ENCODE measurements at regions not wholly inside any gene's neighbourhood (a gene's known extent, or its start where the extent isn't known, plus 50 kb on each side); places are given as distances from the start of the nearest gene placed in this dataset.
"Not testable (repeated sequence)": the region's sequence is repeated elsewhere in the genome, so short reads cannot be mapped to it uniquely, and the experiment has no call there.

DNA sequence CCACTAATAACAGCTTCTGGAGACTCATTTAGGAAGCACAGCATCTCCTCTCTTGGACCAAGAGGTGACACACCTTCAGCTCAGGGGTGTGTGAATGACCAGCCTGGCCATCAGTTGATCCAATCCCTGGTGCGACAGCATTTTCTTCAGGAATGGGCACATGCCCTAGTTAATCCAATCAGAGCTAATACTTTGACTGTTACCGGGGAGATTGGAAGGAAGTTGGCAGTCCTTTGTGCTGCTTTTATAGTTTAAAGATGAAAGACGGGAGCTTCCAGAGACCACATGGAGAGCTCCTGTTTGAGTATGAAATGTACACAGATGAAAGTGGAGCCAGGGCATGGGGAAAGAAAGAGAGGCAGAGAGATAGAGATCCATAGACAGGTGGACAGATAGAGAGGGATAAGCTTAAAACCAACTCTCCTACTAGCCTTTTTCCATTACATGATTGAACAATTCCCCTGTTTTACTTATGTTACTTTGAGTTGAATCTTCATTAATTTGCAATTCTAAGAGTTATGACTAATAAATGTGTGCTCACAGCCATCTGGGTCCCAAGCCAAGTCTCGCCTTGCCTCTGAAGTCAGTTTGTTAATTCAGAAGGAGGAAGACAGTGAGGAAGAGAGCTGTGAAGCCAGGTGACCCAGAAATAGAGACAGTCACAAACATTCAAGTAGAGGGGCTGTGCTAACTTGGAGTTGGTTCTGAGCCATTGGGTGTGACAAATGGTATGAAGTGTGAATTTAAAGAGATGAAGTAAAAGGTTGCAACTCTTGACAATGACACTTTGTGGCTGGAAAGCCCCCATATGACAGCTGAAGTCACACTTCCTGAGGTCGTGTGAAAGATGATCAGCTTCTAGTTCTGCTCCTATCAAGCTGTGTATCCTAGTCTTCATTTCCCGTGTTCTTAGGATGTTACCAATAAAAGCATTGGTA, 120.0 kb upstream of the GOT2 start:
- ATAC-seq (ENCODE audit: low read depth) = peak; percentile 76
- no peak for DNase-seq (ENCODE audit: low spot score in 2 of 2)
- no peaks in the 10 kb centered on the region for H3K36me3 Mint-ChIP-seq
- H3K9me3 Mint-ChIP-seq = peaks cover 3% of the 10 kb centered on the region
- H3K4me1 Mint-ChIP-seq = peaks cover 4% of the 10 kb centered on the region
- H3K4me3 Mint-ChIP-seq = no peak overlapping the region
- no peaks in the 10 kb centered on the region for H3K27me3 Mint-ChIP-seq
- peak overlapping the region; percentile 5 for H3K27ac Mint-ChIP-seq

DNA sequence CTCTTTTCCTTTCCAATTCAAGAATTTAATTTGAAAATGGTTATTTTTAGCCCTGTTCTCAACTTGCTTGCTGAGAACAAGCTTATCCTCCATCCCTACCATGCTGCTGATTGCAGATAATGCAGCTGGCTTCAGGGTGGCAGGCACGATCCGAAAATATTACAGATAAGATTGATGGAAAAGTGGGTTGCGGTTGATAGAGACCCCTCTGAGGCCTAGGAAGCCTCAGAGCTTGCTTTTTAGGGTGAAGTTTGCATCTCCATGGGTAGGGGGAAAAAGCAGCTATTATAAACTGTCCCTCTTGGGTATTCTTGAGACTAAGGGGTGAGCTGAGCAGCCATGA, 116.5 kb upstream of the GOT2 start:
- Mint-ChIP-seq H3K27me3 (no peaks in the 10 kb centered on the region), H3K9me3 (peaks cover 2% of the 10 kb centered on the region), H3K4me3 (no peak overlapping the region), H3K27ac (no peak overlapping the region), H3K4me1 (peaks cover 4% of the 10 kb centered on the region), H3K36me3 (no peaks in the 10 kb centered on the region)
- no peak for DNase-seq (ENCODE audit: low spot score in 2 of 2)
- ATAC-seq (ENCODE audit: low read depth) = no peak

DNA sequence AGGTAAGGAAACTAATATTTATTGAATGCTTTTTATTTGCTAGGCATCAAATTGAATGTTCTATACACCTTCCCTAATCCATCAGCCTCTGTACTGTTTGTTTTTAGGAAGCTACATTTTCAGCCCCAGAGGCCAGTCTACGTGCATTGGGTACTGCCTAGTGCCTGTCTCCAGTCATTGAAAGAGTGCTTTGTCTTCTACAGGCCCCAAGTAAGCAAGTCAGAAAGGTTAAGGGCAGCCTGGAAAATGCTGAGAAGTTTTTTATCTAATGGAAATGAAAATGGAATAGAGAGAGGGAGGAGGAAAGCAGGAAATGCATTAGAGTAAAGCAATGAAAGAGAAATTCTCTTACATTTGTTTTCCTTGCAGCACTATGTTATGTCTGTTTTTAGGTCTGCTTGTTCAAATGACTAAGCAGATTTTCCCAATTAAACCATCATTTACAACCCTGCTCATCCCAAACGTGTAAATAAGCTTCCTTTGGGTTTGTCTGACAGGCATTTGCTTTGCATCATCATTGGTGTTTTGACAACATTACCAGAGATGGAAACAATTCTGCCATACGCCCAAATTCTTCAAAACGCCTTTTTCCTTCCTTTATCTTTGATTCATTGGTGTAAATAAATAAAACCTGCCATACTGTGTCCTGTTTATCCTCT, 116.0 kb upstream of the GOT2 start:
- H3K27ac Mint-ChIP-seq = no peak overlapping the region
- peaks cover 2% of the 10 kb centered on the region for H3K9me3 Mint-ChIP-seq
- H3K4me3 Mint-ChIP-seq = no peak overlapping the region
- H3K4me1 Mint-ChIP-seq = peaks cover under 1% of the 10 kb centered on the region
- H3K27me3 Mint-ChIP-seq = no peaks in the 10 kb centered on the region
- no peak for DNase-seq (ENCODE audit: low spot score in 2 of 2)
- no peak for ATAC-seq (ENCODE audit: low read depth)
- no peaks in the 10 kb centered on the region for H3K36me3 Mint-ChIP-seq

DNA sequence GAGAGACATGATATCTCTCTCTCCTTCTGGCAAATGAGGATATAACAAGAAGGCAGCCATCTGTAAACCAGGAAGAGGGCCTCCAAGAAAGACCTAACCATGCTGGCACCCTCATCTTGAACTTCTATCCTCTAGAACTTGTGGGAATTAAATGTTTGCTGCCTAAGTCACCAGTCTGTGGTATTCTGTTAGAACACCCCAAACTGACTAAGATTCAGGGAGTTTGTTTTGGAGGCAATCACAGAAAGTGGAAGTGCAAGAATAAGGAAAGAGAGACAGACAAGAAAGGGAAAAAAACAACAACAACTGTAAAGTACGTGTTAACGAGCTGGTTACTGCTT, 114.5 kb upstream of the GOT2 start:
- DNase-seq (ENCODE audit: low spot score in 2 of 2) (no peak), ATAC-seq (ENCODE audit: low read depth) (no peak)
- Mint-ChIP-seq H3K9me3 (peaks cover 2% of the 10 kb centered on the region), H3K4me1 (no peaks in the 10 kb centered on the region), H3K36me3 (no peaks in the 10 kb centered on the region), H3K27me3 (no peaks in the 10 kb centered on the region), H3K4me3 (no peak overlapping the region), H3K27ac (no peak overlapping the region)

DNA sequence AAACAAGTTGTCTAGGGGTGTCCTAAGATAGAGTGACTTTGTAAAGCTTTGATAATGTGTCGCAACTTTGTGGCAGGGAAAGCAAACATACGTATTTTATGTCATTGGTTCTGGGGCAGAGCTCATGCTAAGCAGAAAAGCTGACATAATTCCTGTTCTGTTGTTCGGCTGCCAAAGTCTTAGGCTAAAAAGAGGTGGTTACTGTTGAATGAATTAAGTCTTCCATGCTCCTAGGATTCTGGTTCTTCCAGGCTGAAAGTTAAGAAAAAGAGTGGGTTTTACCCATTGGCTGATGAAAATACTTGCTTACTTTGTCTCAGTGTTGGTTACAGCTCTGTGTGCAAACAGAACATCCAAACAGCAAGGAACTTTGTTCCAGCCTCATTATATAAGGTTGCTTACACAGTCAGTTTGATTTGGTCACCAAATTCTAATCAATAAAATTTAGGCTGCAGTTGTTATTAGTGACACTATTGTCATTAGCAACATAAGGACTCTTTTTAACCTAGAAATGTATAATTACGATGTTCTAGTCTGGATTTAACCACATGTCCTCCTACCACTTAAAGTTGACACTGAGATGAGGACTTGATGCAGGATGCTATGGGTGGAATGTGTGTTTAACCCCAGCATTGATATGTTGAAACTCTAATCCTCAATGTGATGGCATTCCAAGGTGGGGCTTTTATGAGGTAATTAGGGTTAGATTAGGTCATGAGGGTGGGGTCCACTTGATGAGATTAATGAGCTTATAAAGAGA, 114.0 kb upstream of the GOT2 start:
- H3K4me3 Mint-ChIP-seq = no peak overlapping the region
- ATAC-seq (ENCODE audit: low read depth) = no peak
- H3K9me3 Mint-ChIP-seq = peaks cover 2% of the 10 kb centered on the region
- no peaks in the 10 kb centered on the region for H3K27me3 Mint-ChIP-seq
- no peak overlapping the region for H3K27ac Mint-ChIP-seq
- no peaks in the 10 kb centered on the region for H3K4me1 Mint-ChIP-seq
- no peaks in the 10 kb centered on the region for H3K36me3 Mint-ChIP-seq
- no peak for DNase-seq (ENCODE audit: low spot score in 2 of 2)

DNA sequence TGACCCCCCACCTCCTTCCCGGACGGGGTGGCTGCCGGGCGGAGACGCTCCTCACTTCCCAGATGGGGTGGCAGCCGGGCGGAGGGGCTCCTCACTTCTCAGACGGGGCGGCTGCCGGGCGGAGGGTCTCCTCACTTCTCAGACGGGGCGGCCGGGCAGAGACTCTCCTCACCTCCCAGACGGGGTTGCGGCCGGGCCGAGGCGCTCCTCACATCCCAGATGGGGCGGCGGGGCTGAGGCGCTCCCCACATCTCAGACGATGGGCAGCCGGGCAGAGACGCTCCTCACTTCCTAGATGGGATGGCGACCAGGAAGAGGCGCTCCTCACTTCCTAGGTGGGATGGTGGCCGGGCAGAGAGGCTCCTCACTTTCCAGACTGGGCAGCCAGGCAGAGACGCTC, 112.1 kb upstream of the GOT2 start:
- H3K27me3 Mint-ChIP-seq; ATAC-seq (ENCODE audit: low read depth); H3K36me3 Mint-ChIP-seq; H3K4me3 Mint-ChIP-seq; H3K9me3 Mint-ChIP-seq; DNase-seq (ENCODE audit: low spot score in 2 of 2); H3K27ac Mint-ChIP-seq; H3K4me1 Mint-ChIP-seq: not testable (repeated sequence)

DNA sequence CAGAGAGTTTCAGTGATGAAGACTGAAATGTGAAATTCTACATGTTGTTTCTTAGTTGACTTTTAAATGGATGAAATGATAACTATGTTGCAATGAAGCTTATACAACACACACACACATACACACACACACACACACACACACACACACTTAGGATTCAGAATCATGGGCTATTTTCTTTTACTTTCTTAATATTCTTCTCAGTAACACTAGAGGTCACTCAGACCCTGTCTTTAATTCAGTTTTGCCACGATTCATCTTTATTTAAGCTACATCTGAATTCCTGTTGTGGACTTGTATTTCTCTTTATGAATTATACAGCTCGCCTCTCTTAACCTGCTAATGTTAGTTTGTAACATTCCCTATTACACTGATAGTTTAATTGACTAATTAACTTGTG, 109.6 kb upstream of the GOT2 start:
- DNase-seq (ENCODE audit: low spot score in 2 of 2) (no peak), ATAC-seq (ENCODE audit: low read depth) (no peak)
- Mint-ChIP-seq H3K4me1 (no peaks in the 10 kb centered on the region), H3K4me3 (no peak overlapping the region), H3K9me3 (peaks cover 2% of the 10 kb centered on the region), H3K27me3 (no peaks in the 10 kb centered on the region), H3K27ac (no peak overlapping the region), H3K36me3 (no peaks in the 10 kb centered on the region)

DNA sequence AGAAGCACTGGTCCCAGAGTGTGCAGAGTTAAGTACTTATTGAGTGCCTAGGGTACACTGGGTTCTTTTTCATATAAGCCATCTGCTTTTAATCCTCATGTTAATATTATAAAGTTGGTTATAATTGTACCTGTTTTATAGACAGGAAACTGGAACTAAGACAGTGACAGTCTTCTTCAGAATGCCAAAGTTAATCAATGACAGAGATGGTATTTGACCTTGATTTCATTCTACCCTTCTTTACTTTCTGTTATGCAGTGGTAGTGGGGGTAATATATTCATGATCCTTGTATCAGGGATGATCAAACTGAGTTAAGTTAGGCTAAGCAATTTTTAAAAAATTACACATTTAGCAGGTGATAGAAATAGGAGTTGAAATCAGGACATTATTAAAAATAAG, 108.6 kb upstream of the GOT2 start:
- Mint-ChIP-seq H3K27ac (no peak overlapping the region), H3K36me3 (no peaks in the 10 kb centered on the region), H3K4me1 (no peaks in the 10 kb centered on the region), H3K27me3 (peaks cover 1% of the 10 kb centered on the region), H3K4me3 (no peak overlapping the region), H3K9me3 (peaks cover 2% of the 10 kb centered on the region)
- ATAC-seq (ENCODE audit: low read depth) (no peak), DNase-seq (ENCODE audit: low spot score in 2 of 2) (no peak)

DNA sequence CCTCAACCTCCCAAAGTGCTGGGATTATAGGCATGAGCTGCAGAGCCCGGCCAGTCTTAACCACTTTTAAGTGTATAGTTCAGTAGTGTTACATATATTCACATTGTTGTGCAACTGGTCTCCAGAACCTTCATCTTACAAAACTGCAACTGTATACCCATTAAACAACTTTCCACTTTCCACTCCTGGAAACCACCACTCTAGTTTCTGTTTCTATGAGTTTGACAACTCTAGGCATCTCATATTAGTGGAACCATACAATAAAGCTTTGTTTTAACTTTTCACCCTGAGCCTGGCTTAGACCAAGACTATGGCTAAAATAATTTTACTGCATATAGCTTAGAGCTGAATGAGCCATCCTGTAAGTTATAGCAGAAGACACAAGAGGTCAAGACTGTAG, 108.0 kb upstream of the GOT2 start:
- peaks cover 3% of the 10 kb centered on the region for H3K27me3 Mint-ChIP-seq
- no peaks in the 10 kb centered on the region for H3K4me1 Mint-ChIP-seq
- no peak for ATAC-seq (ENCODE audit: low read depth)
- H3K36me3 Mint-ChIP-seq = no peaks in the 10 kb centered on the region
- H3K4me3 Mint-ChIP-seq = no peak overlapping the region
- no peak for DNase-seq (ENCODE audit: low spot score in 2 of 2)
- H3K9me3 Mint-ChIP-seq = peaks cover 1% of the 10 kb centered on the region
- no peak overlapping the region for H3K27ac Mint-ChIP-seq

DNA sequence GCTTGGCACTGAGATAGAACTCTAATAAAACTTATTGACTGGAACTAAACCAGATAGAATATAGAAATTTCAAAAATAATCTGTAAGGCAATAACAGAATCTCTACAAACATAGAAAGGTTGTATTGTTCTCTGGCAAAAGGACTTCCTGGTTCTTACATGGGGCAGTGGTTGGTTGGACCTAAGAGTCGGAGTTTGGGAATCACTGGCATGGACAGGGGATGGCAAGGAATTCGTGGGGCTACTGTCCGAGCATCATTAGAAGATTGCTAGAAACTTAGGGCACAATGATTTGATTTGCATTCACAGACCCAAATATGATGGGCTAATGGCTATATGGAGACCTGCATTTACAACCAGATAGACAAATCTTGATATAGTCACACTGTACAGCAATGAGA, 103.8 kb upstream of the GOT2 start:
- Mint-ChIP-seq H3K9me3 (peaks cover 3% of the 10 kb centered on the region), H3K4me3 (no peak overlapping the region), H3K4me1 (no peaks in the 10 kb centered on the region), H3K27me3 (peaks cover 13% of the 10 kb centered on the region), H3K36me3 (no peaks in the 10 kb centered on the region), H3K27ac (no peak overlapping the region)
- no peak for DNase-seq (ENCODE audit: low spot score in 2 of 2)
- ATAC-seq (ENCODE audit: low read depth) = no peak

DNA sequence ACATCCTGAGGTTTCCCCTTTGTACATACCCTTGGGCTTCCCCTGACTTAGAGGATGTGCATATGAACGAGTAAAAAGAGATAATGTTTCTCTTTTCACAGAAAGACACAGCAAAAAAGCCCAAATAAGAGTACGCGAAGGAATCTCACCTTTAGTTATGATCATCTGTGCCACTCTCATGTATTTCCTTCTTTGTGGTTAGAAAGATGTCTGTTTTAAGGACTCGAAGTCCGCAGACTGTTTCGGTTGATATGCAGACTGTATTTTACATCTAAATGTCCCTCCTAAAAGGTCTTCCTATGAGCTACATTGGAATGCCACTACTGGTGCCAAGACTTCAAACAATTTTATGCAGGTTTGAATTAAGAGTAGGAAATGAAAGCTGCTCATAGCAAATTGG, 102.3 kb upstream of the GOT2 start:
- Mint-ChIP-seq H3K4me3 (no peak overlapping the region), H3K9me3 (peaks cover 3% of the 10 kb centered on the region), H3K4me1 (no peaks in the 10 kb centered on the region), H3K36me3 (no peaks in the 10 kb centered on the region), H3K27me3 (peaks cover 13% of the 10 kb centered on the region), H3K27ac (no peak overlapping the region)
- DNase-seq (ENCODE audit: low spot score in 2 of 2) = no peak
- ATAC-seq (ENCODE audit: low read depth) = no peak

DNA sequence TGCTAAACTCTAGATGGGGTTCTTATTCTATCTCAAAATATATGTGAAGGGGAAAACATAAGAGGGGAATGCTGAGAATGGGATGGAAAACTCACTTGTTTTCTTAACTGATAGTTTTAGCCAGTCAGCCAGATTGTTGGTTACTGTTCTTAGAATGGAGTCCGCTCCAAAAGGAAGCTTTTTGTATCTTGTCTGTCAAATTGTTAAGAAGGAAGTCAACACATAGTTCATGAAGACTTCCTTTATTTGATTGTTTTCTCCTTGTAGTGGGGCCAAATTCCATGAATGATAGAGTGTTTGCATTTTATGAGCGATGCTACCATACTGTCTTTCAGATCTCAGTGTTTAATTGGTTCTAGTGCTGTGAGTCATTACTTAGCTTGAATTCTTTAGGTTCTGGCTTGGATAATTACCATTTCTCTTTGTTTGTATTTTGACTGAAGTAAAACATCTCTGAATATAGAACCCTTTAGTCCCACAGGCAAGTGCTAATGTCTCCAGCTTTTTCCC, 98.3 kb upstream of the GOT2 start:
- H3K27ac Mint-ChIP-seq = no peak overlapping the region
- H3K27me3 Mint-ChIP-seq = peaks cover 12% of the 10 kb centered on the region
- no peak overlapping the region for H3K4me3 Mint-ChIP-seq
- peaks cover 3% of the 10 kb centered on the region for H3K9me3 Mint-ChIP-seq
- no peak for ATAC-seq (ENCODE audit: low read depth)
- H3K36me3 Mint-ChIP-seq = no peaks in the 10 kb centered on the region
- no peak for DNase-seq (ENCODE audit: low spot score in 2 of 2)
- H3K4me1 Mint-ChIP-seq = no peaks in the 10 kb centered on the region

DNA sequence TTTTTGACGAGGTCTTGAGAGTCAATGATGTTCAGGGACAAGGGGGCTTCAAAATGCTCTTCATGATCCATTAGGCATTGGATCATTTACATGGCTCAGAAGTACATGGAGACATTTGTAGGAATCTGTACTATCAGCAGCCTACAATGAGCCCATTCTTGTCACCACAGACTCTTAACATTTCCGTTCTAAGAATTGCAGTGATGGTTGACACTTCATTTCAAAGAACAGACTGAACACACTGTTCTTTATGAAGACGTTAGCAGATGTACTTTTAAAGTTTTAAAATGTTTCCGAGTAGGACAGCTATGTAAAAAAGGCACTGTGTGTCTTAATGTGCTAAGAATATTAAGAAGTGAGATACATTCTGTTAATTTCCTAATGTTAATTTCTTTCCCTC, 97.3 kb upstream of the GOT2 start:
- no peaks in the 10 kb centered on the region for H3K36me3 Mint-ChIP-seq
- no peak overlapping the region for H3K27ac Mint-ChIP-seq
- peaks cover 3% of the 10 kb centered on the region for H3K9me3 Mint-ChIP-seq
- DNase-seq (ENCODE audit: low spot score in 2 of 2) (no peak), ATAC-seq (ENCODE audit: low read depth) (no peak)
- no peaks in the 10 kb centered on the region for H3K4me1 Mint-ChIP-seq
- peaks cover 9% of the 10 kb centered on the region for H3K27me3 Mint-ChIP-seq
- H3K4me3 Mint-ChIP-seq = no peak overlapping the region

DNA sequence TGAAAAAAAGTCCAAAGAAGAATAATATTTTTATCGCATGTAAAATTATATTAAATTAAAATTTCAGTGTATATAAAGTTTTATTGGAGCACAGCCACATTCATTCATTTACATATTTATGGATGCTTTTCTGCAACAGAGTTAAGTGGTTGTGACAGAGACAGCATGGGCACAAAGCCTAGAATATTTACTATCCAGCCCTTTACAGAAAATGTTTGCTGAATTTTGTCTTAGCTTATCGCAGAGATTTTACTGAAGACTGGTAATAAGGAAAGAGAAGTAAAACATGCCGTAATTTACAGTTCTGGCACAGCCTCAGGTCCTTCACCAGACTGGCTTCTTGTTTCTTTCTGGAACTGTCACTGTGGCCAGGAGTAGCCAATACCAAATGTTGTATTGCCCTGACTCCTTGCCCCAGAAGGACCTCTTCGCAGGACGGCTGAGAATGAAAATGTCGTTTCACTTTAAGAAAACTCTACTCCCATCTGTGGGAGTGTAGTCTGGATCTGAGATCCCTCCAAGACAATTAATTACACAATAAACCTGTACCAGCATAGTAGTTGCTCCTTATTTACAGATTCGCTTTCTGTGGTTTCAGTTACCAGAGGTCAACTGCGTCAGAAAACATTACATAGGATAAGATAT, 94.9 kb upstream of the GOT2 start:
- Mint-ChIP-seq H3K27ac (no peak overlapping the region), H3K27me3 (peaks cover under 1% of the 10 kb centered on the region), H3K4me3 (no peak overlapping the region), H3K9me3 (peaks cover 3% of the 10 kb centered on the region), H3K36me3 (no peaks in the 10 kb centered on the region), H3K4me1 (no peaks in the 10 kb centered on the region)
- DNase-seq (ENCODE audit: low spot score in 2 of 2) (no peak), ATAC-seq (ENCODE audit: low read depth) (no peak)

Data from memory B cell (primary cell).